GM19467 (cell line): ENCODE measurements at regions not wholly inside any gene's neighbourhood (a gene's known extent, or its start where the extent isn't known, plus 50 kb on each side); places are given as distances from the start of the nearest gene placed in this dataset.
"Not testable (repeated sequence)": the region's sequence is repeated elsewhere in the genome, so short reads cannot be mapped to it uniquely, and the experiment has no call there.

Experiments used
- ATAC-seq: cut with Tn5 transposase; IDR thresholded peaks from one replicate; pipeline ENCODE4 v1.9.1; 2021; ENCODE audit warnings: mild to moderate bottlenecking, moderate library complexity; ENCODE audit not compliant: unreplicated experiment

GRCh38 chr2:83470928-83471327 is 988.2 kb downstream of the SUCLG1 start:
- ATAC-seq, result no peak

- ATAC-seq, result no peak
Observed at GRCh38 chr2:83464444-83464843, 994.6 kb downstream of the SUCLG1 start.

- ATAC-seq, result no peak
Observed at GRCh38 chr2:83462881-83463280, 996.2 kb downstream of the SUCLG1 start.

- no peak for ATAC-seq
Observed at GRCh38 chr2:83461135-83461534, 997.9 kb downstream of the SUCLG1 start.

- no peak for ATAC-seq
Observed at GRCh38 chr2:83459456-83459855, 999.6 kb downstream of the SUCLG1 start.

- ATAC-seq, result no peak
Observed at GRCh38 chr2:83435989-83436388, 1023.1 kb downstream of the SUCLG1 start.

GRCh38 chr2:83420993-83421392 is 1038.1 kb downstream of the SUCLG1 start:
- ATAC-seq, result no peak

GRCh38 chr2:83394134-83394904 is 1064.8 kb downstream of the SUCLG1 start:
- no peak for ATAC-seq

- ATAC-seq, result no peak
Observed at GRCh38 chr2:83388804-83389203, 1070.3 kb downstream of the SUCLG1 start.

- no peak for ATAC-seq
Observed at GRCh38 chr2:83386549-83386948, 1072.5 kb downstream of the SUCLG1 start.

GRCh38 chr2:83378921-83379320 is 1080.2 kb downstream of the SUCLG1 start:
- no peak for ATAC-seq

- no peak for ATAC-seq
Observed at GRCh38 chr2:83376731-83377130, 1082.3 kb downstream of the SUCLG1 start.

- no peak for ATAC-seq
Observed at GRCh38 chr2:83370419-83370762, 1088.7 kb downstream of the SUCLG1 start.

- ATAC-seq, result no peak
Observed at GRCh38 chr2:83369601-83370418, 1089.3 kb downstream of the SUCLG1 start.

GRCh38 chr2:83368916-83369315 is 1090.2 kb downstream of the SUCLG1 start:
- ATAC-seq, result no peak

GRCh38 chr2:83368461-83368860 is 1090.6 kb downstream of the SUCLG1 start:
- no peak for ATAC-seq

- ATAC-seq, result no peak
Observed at GRCh38 chr2:83365476-83365875, 1093.6 kb downstream of the SUCLG1 start.

GRCh38 chr2:83364264-83364663 is 1094.8 kb downstream of the SUCLG1 start:
- no peak for ATAC-seq

GRCh38 chr2:83363138-83363537 is 1095.9 kb downstream of the SUCLG1 start:
- ATAC-seq, result not testable (repeated sequence)

- ATAC-seq, result no peak
Observed at GRCh38 chr2:83359336-83359735, 1099.7 kb downstream of the SUCLG1 start.

GRCh38 chr2:83342860-83343329 is 1116.2 kb downstream of the SUCLG1 start:
- no peak for ATAC-seq

- no peak for ATAC-seq
Observed at GRCh38 chr2:83340424-83340823, 1118.7 kb downstream of the SUCLG1 start.
